ENCODE measurements at regions not wholly inside any gene's neighbourhood (a gene's known extent, or its start where the extent isn't known, plus 50 kb on each side); places are given as distances from the start of the nearest gene placed in this dataset.

- TF ChIP-seq CTCF (IDR thresholded peaks at IDR 0.05), result no peak
- TF ChIP-seq POLR2AphosphoS5 (IDR thresholded peaks at IDR 0.05; ENCODE audit: insufficient read depth in 1 of 2, low read depth in 1 of 2), result no peak
These were observed 243.9 kb downstream of the VAPA start for GRCh38 chr18:10157706-10158105.
